HFF-Myc (cell line): ENCODE measurements at regions not wholly inside any gene's neighbourhood (a gene's known extent, or its start where the extent isn't known, plus 50 kb on each side); places are given as distances from the start of the nearest gene placed in this dataset.

Source experiments
- DNase-seq: peaks from one replicate; pipeline ENCODE4 v3.0.0-alpha.2; 2011; ENCODE audit warnings: low read depth; ENCODE audit errors: extremely low read depth
- H3K4me3 ChIP-seq: replicated peaks from 2 replicates; pipeline ENCODE4 v1.5.1; 2011; ENCODE audit warnings: low read depth, mild to moderate bottlenecking, control low read depth, low read length
- CTCF ChIP-seq: IDR thresholded peaks from 2 replicates; pipeline ENCODE4 v1.5.1; 2012; ENCODE audit warnings: mild to moderate bottlenecking, low read depth, low read length, control low read depth; ENCODE audit errors: missing control alignments

- TF ChIP-seq CTCF, result no peak
- no peak for DNase-seq
- peak overlapping the region; percentile 100 for H3K4me3 ChIP-seq
Observed at GRCh38 chr1:9179463-9180110, 50.7 kb upstream of the GPR157 start.

DNA sequence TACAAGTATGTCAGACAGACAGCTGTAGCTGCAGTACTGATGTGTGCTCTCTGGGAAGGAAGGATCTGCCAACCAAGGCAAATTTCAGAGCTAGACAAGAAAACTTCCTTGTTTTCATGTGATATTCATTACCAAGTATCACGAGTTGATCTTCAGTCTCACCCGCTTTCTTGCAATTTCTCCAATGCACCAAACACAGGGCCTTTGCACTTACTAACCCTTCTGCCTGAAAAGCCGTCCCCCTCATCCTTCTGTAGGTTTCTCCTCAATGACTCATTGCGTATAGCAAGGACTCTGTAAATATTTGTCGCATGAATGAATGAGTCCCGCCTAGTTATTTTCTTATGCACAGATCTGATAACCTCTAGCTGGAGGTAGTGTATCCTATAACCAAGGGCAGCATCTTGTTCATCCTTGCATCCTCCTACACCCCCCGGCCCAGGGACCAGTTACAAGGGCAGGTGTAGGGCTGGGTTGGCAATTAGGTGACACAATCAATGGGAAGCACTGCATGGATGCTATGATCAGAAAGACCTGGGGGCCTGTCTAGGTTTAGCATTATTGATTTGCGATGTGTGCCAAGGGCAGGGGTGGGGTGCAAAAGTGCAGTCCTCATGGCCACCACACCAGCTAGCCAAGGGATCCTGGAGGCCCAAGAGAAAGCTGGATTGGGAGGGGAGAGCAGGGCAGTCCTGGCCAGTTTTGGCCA lies 51.4 kb upstream of the GPR157 start:
- H3K4me3 ChIP-seq, result peak overlapping the region; percentile 100
- no peak for DNase-seq
- no peak for TF ChIP-seq CTCF

DNA sequence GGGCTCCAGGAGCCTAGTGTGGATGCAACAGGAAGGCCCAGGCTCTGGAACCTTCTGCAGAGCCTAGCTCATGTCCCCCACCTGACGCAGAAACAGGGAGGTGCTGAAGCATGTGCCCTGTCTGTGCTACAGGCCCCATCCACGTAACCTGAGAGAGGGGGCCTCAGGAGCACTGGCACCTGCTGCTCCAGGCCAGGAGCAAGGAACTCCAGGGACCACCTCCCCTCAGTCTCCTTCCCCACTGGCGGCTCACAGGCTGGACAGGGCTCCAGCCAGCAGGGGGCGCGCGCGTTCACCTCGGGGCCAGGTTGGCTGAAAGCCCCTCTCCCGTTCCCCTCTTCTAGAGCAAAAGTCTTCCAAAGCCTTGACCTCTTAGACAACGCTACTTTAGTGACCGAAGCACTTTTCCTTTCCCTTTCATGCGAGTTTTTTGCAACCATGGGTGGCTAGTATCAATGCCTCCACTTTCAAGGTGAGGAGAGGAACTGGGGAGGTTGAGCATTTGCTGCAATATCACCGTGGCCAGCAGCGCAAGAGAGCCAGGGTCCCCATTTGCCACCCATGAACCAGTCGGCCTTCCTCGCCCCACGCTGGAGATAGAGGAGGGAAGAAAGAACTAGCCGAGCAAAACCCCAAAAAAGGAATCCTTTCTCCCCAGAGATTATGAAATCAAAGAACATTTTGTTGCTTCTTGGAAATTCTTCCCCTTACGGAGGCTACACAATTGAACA lies 52.4 kb upstream of the GPR157 start:
- peak; percentile 97 for TF ChIP-seq CTCF
- peak overlapping the region; percentile 100 for H3K4me3 ChIP-seq
- DNase-seq, result no peak

GRCh38 chr1:9181990-9182783 lies 52.4 kb upstream of the H6PD start:
- H3K4me3 ChIP-seq, result peak overlapping the region; percentile 100
- peak; percentile 7 for TF ChIP-seq CTCF
- no peak for DNase-seq

- TF ChIP-seq CTCF, result no peak
- peak overlapping the region; percentile 100 for H3K4me3 ChIP-seq
- no peak for DNase-seq
Observed at GRCh38 chr1:9182784-9183257, 51.8 kb upstream of the H6PD start.

DNA sequence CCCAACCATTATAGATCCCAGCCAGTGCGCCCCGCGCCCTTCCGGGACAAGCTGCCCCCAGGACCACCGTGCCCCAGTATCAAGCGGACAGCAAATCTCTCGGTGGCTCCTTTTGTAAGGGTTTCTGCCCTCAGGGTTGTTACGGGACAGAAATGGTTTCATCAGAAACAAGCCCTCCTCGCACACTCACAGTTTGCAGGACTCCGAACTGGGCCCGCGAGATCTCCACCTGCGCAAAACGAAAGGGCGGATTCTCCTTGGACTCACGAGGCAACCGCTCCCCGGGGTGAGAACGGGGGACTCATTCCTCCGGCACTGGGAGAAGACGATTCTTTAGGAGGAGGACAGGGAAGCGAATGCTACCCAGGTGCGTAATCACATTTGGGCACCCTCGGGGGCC lies 51.1 kb upstream of the H6PD start:
- no peak for TF ChIP-seq CTCF
- H3K4me3 ChIP-seq, result peak overlapping the region; percentile 100
- DNase-seq, result no peak
